ENCODE measurements at regions not wholly inside any gene's neighbourhood (a gene's known extent, or its start where the extent isn't known, plus 50 kb on each side); places are given as distances from the start of the nearest gene placed in this dataset.

GRCh38 chr10:10394933-10395658, 622.6 kb upstream of the CELF2 start:
- H3K4me1 ChIP-seq = no peaks in the 10 kb centered on the region
- no peaks in the 10 kb centered on the region for H3K36me3 ChIP-seq
- no peak for DNase-seq
- no peak overlapping the region for H3K27ac ChIP-seq
- TF ChIP-seq CTCF (IDR thresholded peaks at IDR 0.05) (no peak), POLR2A (IDR thresholded peaks at IDR 0.05) (no peak)
- H3K9me3 ChIP-seq = no peaks in the 10 kb centered on the region
- H3K4me3 ChIP-seq = no peak overlapping the region
- no peaks in the 10 kb centered on the region for H3K27me3 ChIP-seq

GRCh38 chr10:10396601-10397000, 621.1 kb upstream of the CELF2 start:
- no peaks in the 10 kb centered on the region for H3K36me3 ChIP-seq
- no peak for TF ChIP-seq POLR2A (IDR thresholded peaks at IDR 0.05)
- no peak for TF ChIP-seq CTCF (IDR thresholded peaks at IDR 0.05)
- no peaks in the 10 kb centered on the region for H3K4me1 ChIP-seq
- H3K27ac ChIP-seq = no peak overlapping the region
- H3K27me3 ChIP-seq = no peaks in the 10 kb centered on the region
- no peaks in the 10 kb centered on the region for H3K9me3 ChIP-seq
- no peak for DNase-seq
- H3K4me3 ChIP-seq = no peak overlapping the region

- H3K27ac ChIP-seq = no peak overlapping the region
- H3K4me1 ChIP-seq = no peaks in the 10 kb centered on the region
- no peaks in the 10 kb centered on the region for H3K9me3 ChIP-seq
- DNase-seq = no peak
- no peak for TF ChIP-seq CTCF (IDR thresholded peaks at IDR 0.05)
- TF ChIP-seq POLR2A (IDR thresholded peaks at IDR 0.05) = no peak
- H3K36me3 ChIP-seq = no peaks in the 10 kb centered on the region
- no peak overlapping the region for H3K4me3 ChIP-seq
- H3K27me3 ChIP-seq = no peaks in the 10 kb centered on the region
Measured at GRCh38 chr10:10397906-10398305, 619.8 kb upstream of the CELF2 start.

- TF ChIP-seq POLR2A (IDR thresholded peaks at IDR 0.05) (no peak), CTCF (IDR thresholded peaks at IDR 0.05) (no peak)
- H3K36me3 ChIP-seq = no peaks in the 10 kb centered on the region
- H3K9me3 ChIP-seq = no peaks in the 10 kb centered on the region
- DNase-seq = no peak
- H3K4me1 ChIP-seq = no peaks in the 10 kb centered on the region
- no peak overlapping the region for H3K27ac ChIP-seq
- no peaks in the 10 kb centered on the region for H3K27me3 ChIP-seq
- no peak overlapping the region for H3K4me3 ChIP-seq
Measured at GRCh38 chr10:10403762-10404161, 613.9 kb upstream of the CELF2 start.

- no peak for DNase-seq
- H3K27ac ChIP-seq = no peak overlapping the region
- TF ChIP-seq POLR2A (IDR thresholded peaks at IDR 0.05) = no peak
- TF ChIP-seq CTCF (IDR thresholded peaks at IDR 0.05) = no peak
- H3K36me3 ChIP-seq = no peaks in the 10 kb centered on the region
- H3K9me3 ChIP-seq = no peaks in the 10 kb centered on the region
- H3K4me1 ChIP-seq = no peaks in the 10 kb centered on the region
- no peaks in the 10 kb centered on the region for H3K27me3 ChIP-seq
- H3K4me3 ChIP-seq = no peak overlapping the region
Measured at GRCh38 chr10:10417671-10418070, 600.0 kb upstream of the CELF2 start.

GRCh38 chr10:10418387-10418786, 599.3 kb upstream of the CELF2 start:
- no peaks in the 10 kb centered on the region for H3K27me3 ChIP-seq
- TF ChIP-seq POLR2A (IDR thresholded peaks at IDR 0.05) (no peak), CTCF (IDR thresholded peaks at IDR 0.05) (no peak)
- H3K36me3 ChIP-seq = no peaks in the 10 kb centered on the region
- H3K4me1 ChIP-seq = no peaks in the 10 kb centered on the region
- no peak overlapping the region for H3K27ac ChIP-seq
- no peak overlapping the region for H3K4me3 ChIP-seq
- DNase-seq = no peak
- H3K9me3 ChIP-seq = no peaks in the 10 kb centered on the region
